OCI-M1 (cell line): ENCODE measurements at regions not wholly inside any gene's neighbourhood (a gene's known extent, or its start where the extent isn't known, plus 50 kb on each side); places are given as distances from the start of the nearest gene placed in this dataset.

Experiments
- DNase-seq: peaks from one replicate; lab custom pipeline; 2025; lab: John Stamatoyannopoulos, UW

DNA sequence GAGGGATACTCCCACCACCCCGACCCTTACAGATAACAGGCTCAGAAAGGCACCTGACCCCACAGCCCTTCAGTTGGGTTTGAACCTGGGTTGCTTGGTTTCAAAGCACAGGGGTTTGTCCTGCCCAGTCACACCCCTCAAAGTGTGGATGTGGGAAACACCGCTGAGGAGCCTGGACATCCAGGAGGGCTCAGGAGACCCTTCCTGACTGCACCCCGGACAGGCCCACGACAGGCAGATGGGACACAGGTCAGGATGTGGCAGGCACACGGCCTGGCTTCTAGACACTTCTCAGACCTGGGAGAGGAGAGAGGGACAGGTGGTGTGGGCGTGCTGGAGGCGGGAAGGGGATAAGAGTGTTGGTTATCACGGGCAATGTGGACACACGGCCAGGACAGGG is 932.3 kb downstream of the BRD1 start:
- DNase-seq, result no peak

DNA sequence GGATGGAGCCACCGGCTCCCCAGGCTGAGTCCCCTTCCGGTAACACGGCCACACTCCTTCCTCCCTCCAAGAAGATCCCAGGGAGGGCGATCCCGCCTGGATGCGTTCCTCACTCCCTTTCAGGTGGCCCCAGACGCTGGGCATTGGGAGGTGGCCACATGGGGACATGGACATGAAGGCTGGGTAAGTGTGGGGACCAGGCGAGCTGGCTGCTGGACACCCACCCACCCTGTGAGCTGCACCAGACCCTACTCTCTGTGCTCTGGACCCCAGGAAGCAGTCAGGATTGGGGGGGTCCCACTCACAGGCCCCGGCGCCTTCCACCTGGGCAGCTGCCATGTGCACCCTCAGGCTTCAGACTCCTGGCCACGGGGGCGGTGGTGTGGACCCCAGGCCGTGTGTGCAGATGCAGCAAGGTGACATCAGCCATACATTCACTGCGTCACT is 932.8 kb downstream of the BRD1 start:
- no peak for DNase-seq

GRCh38 chr22:48894064-48894671 is 933.5 kb downstream of the BRD1 start:
- no peak for DNase-seq

- DNase-seq, result no peak
These were observed 934.2 kb downstream of the BRD1 start for GRCh38 chr22:48893288-48894063.

DNA sequence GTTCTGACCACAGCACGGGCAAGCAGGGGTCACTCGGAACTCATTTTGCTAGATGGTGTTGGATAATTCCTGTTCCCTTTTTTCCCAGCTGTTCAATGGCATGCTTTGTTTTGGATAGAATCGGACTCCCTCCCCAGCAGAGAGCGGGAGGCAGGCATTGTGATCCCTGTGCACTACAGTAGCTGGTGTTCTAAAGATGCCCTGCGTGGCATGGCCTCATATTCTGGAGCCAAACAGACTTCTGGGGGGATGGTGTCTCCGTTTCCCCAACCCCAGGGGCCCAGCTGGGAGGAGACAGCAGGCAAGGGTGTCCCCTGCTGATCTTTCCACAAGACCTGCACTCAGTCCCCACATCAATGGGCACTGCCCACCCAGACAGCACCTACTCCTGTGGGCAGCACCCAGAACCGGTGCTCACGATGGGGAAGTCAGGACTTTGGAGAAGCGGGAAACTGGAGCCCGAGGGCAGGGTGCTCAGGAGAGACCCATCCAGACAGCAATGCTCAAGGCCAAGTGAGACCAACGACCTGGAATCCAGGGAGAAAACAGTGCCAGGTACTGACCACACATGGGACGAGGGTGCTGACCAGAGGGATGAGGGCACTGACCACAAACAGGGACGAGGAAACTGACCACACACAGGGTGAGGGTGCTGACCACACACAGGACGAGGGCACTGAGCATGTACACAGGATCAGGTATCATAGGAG is 934.9 kb downstream of the BRD1 start:
- DNase-seq, result no peak

DNA sequence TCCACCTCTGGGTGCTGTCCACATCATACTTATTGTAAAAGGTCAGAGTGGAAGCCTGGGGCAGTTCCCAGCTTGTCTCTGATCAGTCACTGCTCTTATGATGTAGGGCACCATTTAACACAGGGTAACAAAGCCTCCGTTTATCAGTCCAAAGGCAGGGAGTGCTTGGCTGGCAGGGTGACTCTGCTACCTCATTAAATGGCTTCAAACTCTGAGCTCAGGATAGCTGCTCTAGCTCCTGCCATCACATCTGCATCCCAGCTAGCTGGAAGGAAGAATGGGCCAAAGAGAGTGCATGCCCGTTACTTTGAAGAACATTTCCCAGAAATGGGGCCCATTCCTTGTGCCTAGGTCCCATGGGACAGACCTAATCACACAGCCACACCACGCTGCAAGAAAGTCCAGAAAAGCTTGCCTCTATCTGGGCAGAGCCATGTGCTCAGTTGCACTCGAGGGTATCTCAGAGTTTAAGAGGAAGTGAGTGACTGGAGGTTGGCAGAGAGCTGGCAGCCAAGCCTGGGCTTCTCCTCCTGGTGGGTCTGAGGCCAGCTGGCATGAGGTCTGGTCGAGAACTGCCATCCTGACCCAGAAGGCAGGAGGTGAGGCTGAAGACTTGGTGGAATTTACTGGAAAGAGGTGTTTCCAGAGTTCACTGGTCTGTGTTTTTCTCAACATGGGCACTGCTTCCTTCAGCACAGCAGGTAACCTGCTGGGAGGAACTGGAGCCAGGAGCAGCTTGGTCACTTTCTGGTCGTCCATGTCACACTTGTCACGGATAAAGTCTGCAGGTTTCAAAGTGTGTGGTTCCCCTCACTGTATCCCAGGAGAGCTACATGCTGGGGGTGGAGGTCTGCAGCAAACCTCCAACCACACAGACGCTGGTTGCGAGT is 935.7 kb downstream of the BRD1 start:
- DNase-seq, result no peak

- no peak for DNase-seq
These were observed 936.7 kb downstream of the BRD1 start for GRCh38 chr22:48890693-48891554.

- DNase-seq, result no peak
These were observed 937.6 kb downstream of the BRD1 start for GRCh38 chr22:48889887-48890692.

DNA sequence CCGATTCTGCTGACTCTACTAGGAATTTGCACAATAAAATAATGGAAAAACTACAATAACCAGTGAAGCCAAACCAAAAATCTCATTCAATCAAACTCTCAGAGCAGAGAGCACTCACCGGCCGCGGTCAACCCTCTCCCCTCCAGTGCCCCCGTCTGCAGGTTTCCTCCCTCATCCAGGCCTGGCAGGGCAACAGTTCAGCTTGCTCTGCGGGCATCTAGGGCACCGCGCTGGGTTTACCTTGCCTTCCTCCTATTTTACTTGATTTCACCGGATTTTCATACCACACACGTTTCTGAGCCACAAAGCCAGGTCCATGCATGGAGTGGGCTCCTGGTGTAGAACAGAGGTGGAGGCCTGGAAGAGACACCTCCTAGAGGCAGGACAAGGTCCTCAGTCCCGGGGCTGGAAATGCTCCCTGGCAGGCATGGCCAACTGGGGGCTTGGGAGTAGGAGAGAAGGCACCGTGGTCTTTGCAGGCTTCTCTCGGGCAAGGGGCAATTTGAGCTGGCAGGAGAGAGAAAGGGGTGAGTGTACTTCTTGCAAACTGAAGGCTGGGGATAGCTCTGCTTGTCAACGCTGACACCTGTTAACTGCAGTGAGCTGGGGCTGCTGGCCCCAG is 938.4 kb downstream of the BRD1 start:
- no peak for DNase-seq

DNA sequence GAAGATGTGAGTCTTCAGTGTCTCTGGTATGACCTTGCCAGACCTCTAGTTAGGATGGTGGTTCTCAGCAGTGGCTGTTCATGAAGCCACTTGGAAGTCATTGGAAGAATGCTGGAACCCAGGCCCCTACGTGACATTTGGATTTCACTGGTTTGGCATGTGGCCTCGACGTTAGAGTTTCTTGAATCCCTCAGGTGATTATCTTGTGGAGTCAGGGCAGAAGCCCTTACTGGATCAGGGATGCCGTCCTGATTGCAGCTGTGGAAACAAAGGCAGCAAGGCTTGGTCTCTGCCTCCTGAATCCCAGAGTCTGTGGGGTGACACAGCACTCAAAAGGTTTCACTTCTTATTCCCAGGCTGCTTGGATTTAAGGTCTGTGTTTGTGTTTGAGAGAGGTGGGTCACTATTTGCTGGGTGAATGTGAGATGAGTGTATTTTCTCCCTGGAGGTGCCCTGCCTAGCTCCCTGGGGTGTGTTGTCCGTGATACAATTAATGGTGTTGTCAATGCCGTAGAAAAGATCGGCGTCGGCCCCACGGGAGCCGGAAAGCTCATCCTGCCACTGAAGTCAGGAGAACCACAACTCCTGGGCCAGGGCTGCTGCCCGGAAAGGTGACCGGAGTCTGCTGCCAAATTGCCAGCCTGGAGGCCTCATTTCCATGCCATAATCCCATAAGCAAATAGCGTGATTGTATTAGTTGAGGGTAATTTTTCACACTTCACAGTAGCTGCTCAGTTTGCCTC is 939.0 kb downstream of the BRD1 start:
- no peak for DNase-seq

DNA sequence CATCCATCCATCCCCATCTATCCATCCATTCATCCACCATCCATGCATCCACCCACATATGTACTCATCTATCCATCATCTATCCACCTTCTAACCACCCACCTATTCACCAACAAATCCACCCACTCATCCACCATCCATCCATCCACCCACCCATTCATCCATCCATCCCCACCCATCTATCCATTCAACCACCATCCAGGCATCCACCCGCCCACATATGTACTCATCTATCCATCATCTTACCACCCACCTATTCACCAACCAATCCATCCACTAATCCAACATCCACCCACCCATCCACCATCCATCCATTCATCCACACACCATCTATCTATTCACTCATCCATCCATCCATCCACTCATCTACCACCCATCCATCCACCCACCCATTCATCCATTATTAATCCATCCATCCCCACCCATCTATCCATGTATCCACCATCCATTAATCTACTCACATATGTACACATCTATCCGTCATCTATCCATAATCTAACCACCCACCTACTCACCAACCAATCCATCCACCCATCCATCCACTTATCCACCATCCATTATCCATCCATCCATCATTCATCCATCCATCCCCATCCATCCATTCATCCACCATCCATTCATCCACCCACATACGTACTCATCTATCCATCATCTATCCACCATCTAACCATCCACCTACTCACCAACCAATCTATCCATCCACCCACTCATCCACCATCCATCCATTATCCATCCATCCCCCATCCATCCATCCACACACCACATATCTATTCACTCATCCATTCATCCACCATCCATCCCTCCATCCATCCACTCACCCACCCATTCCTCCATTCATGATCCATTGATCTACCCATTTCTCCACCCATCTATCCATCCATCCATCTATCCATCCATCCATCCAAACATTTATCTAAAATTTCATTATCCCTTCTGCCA is 940.0 kb downstream of the BRD1 start:
- no peak for DNase-seq

- no peak for DNase-seq
These were observed 940.9 kb downstream of the BRD1 start for GRCh38 chr22:48886604-48887393.

DNA sequence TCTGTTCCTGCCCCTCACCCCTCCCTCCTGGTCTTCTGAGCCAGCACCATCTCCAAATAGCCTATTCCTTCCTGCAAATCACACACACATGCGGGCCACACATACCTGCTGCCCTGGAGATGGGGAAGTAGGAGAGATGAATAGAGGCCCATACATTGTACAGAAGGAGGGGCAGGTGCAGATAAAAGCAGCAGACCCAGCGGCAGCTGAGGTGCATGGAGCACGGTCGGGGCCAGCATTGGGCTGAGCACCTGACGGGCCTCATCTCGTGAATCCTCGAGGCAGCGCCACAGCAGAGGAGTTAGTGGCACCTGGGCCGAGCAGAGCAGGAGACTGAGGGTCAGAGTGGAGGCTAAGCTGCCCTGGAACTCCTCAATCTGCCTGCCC is 941.8 kb downstream of the BRD1 start:
- DNase-seq, result no peak

GRCh38 chr22:48885271-48885918 is 942.3 kb downstream of the BRD1 start:
- DNase-seq, result no peak

DNA sequence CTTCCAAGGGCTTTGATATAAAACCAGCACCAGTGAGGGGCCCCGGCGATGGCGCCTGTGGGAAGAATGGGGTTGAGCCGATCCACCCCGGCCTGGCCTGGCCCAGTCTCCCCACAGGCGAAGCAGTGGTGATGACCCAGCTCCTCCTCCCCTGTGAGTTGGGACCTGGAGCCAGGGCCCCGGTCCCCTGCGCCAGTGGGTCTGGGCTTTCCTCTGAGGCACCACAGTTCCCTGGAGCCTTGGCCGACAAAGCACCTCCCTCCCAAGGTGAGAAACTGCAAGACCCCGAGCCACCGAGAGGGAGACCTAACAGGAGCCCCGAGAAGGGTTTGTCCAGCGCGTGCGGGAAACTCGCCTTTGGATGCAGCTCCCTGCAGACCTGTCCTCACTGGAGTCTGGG is 942.9 kb downstream of the BRD1 start:
- no peak for DNase-seq

- DNase-seq, result no peak
These were observed 943.3 kb downstream of the BRD1 start for GRCh38 chr22:48884324-48884723.
